Right atrium auricular region (tissue), 2 donors: ENCODE measurements at regions not wholly inside any gene's neighbourhood (a gene's known extent, or its start where the extent isn't known, plus 50 kb on each side); places are given as distances from the start of the nearest gene placed in this dataset.

Experiments used
- DNase-seq: peaks from one replicate; pipeline ENCODE4 v3.0.0-alpha.2; 2019; ENCODE audit warnings: low spot score
- H3K27ac ChIP-seq, 2 donors: fragments of 200-600 bp; sonication (generic); 1 replicate in 1 of 2; 2 replicates in 1 of 2; pipeline ENCODE4 v1.5.1; 2016 to 2019
- H3K27me3 ChIP-seq, 2 donors: fragments of 200-600 bp; sonication (generic); one replicate each; pipeline versions ENCODE4 v1.5.1 to v1.6.0; 2017 to 2019
- H3K36me3 ChIP-seq: fragments of 200-600 bp; sonication (generic); one replicate; pipeline ENCODE4 v1.5.1; 2016
- H3K4me1 ChIP-seq, 2 donors: fragments of 200-600 bp; sonication (generic); one replicate each; pipeline versions ENCODE4 v1.5.1 to v1.6.0; 2017 to 2019
- H3K4me3 ChIP-seq, 2 donors: fragments of 200-600 bp; sonication (generic); 1 replicate in 1 of 2; 2 replicates in 1 of 2; pipeline ENCODE4 v1.5.1; 2017 to 2019; ENCODE audit warnings: mild to moderate bottlenecking in 1 of 2, moderate library complexity in 1 of 2
- H3K9me3 ChIP-seq, 2 donors: fragments of 200-600 bp; sonication (generic); one replicate each; pipeline ENCODE4 v1.5.1; 2019
- CTCF ChIP-seq, 2 donors: fragments of 200-600 bp; sonication (generic); IDR thresholded peaks; one replicate each; pipeline ENCODE4 v1.5.1; 2019; ENCODE audit warnings: antibody characterized with exemption in 2 of 2

GRCh38 chr11:134585666-134586610 is 173.9 kb upstream of the B3GAT1 start:
- no peak overlapping the region for H3K4me3 ChIP-seq
- H3K27me3 ChIP-seq = no peaks in the 10 kb centered on the region
- DNase-seq = peak; percentile 34
- H3K4me1 ChIP-seq = peaks cover 0 to 12% of the 10 kb centered on the region in 2 donors
- peaks cover 0 to 1% of the 10 kb centered on the region in 2 donors for H3K9me3 ChIP-seq
- no peak for TF ChIP-seq CTCF (IDR thresholded peaks at IDR 0.05)
- H3K27ac ChIP-seq = no peak overlapping the region
- no peaks in the 10 kb centered on the region for H3K36me3 ChIP-seq

DNA sequence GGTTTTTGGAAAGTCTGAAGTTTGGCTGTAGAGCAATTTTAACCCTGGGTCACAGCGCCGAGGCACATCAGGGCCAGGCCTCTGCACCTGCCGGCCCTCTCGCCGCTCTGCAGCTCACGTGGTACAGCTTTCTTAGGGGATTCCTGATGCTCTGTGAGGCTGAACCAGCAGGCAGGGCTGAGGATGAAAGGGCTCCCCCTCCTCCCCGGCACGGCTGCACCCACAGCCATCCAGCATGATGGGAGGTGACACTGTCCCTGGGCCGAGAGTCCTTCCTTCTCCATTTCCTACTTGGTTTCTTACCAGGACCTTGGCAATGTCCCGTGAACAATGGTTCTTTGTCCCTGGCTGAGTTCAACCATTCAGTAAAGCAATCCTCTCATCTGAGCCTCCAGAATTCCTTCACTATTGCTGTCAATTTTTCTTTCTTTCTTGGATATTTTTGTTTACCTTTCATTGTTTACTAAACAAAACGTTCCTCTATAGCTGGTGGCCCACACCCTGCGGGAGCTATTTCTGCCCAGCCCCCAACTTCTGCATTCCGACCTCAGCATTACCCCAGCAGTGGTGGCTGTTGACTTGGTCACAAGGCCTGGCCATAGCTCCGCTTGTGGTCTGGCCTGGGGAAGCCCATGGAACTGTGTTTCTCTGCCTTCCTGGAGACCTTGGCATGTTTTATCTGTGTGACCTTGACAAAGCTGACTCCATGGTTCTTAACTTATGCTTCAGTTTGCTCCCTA is 172.8 kb upstream of the B3GAT1 start:
- H3K36me3 ChIP-seq = no peaks in the 10 kb centered on the region
- H3K9me3 ChIP-seq = no peaks in the 10 kb centered on the region
- no peak overlapping the region for H3K4me3 ChIP-seq
- no peak for TF ChIP-seq CTCF (IDR thresholded peaks at IDR 0.05)
- H3K4me1 ChIP-seq = peaks cover 0 to 12% of the 10 kb centered on the region in 2 donors
- no peaks in the 10 kb centered on the region for H3K27me3 ChIP-seq
- peak; percentile 58 for DNase-seq
- H3K27ac ChIP-seq = no peak overlapping the region

GRCh38 chr11:134584001-134584561 is 172.0 kb upstream of the B3GAT1 start:
- DNase-seq = peak; percentile 46
- Histone ChIP-seq H3K27ac (no peak overlapping the region), H3K27me3 (no peaks in the 10 kb centered on the region), H3K9me3 (no peaks in the 10 kb centered on the region), H3K36me3 (no peaks in the 10 kb centered on the region), H3K4me1 (peaks cover 0 to 12% of the 10 kb centered on the region in 2 donors), H3K4me3 (no peak overlapping the region)
- TF ChIP-seq CTCF (IDR thresholded peaks at IDR 0.05) = no peak

- TF ChIP-seq CTCF (IDR thresholded peaks at IDR 0.05) = no peak
- Histone ChIP-seq H3K4me3 (no peak overlapping the region), H3K9me3 (no peaks in the 10 kb centered on the region), H3K36me3 (no peaks in the 10 kb centered on the region), H3K27ac (no peak overlapping the region), H3K27me3 (no peaks in the 10 kb centered on the region), H3K4me1 (peaks cover 0 to 12% of the 10 kb centered on the region in 2 donors)
- DNase-seq = peak; percentile 34
Measured at GRCh38 chr11:134583397-134583990, 171.5 kb upstream of the B3GAT1 start.

DNA sequence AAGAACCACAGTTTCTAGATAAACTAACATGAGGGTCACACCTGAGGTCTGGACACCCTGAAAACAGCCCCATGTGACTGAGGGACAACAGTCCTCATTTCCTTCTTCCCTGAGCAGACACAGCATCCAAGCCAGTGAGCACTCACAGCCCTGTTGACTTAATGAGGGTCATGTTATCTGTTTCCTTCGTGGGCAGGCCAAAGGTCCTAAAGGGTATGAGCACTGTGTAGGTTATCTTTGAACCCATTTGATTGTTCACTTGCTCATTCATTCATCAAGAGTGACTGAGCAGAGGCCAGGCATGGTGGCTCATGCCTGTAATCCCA is 170.7 kb upstream of the B3GAT1 start:
- peak; percentile 13 for DNase-seq
- Histone ChIP-seq H3K4me3 (no peak overlapping the region), H3K9me3 (no peaks in the 10 kb centered on the region), H3K36me3 (no peaks in the 10 kb centered on the region), H3K27ac (no peak overlapping the region), H3K27me3 (no peaks in the 10 kb centered on the region), H3K4me1 (peaks cover 0 to 12% of the 10 kb centered on the region in 2 donors)
- TF ChIP-seq CTCF (IDR thresholded peaks at IDR 0.05) = no peak
